ENCODE measurements at regions not wholly inside any gene's neighbourhood (a gene's known extent, or its start where the extent isn't known, plus 50 kb on each side); places are given as distances from the start of the nearest gene placed in this dataset.

GRCh38 chr12:77608271-77608824 is 222.3 kb upstream of the NAV3 start:
- DNase-seq (peak in 2 of 3 donors; percentile 28 to 55), ATAC-seq (ENCODE audit: insufficient read depth, low FRiP score) (no peak)
- TF ChIP-seq CTCF (IDR thresholded peaks at IDR 0.05; ENCODE audit: control extremely low read depth, extremely low read depth): no peak

GRCh38 chr12:77606348-77606747 is 224.3 kb upstream of the NAV3 start:
- Histone ChIP-seq H3K27ac (ENCODE audit: low read depth in 1 of 2, low read length in 1 of 2) (no peak overlapping the region), H3K9me3 (ENCODE audit: control insufficient read depth in 4 of 4, insufficient read depth in 3 of 4, low read length in 3 of 4) (no peaks in the 10 kb centered on the region), H3K27me3 (ENCODE audit: control insufficient read depth in 3 of 3, insufficient read depth in 3 of 3, low read length in 2 of 3) (no peaks in the 10 kb centered on the region), H3K4me1 (ENCODE audit: control insufficient read depth in 5 of 5, insufficient read depth in 5 of 5, low read length in 5 of 5) (peaks cover 0 to 25% (median 0%) of the 10 kb centered on the region in 5 donors), H3K9ac (ENCODE audit: insufficient read depth in 1 of 2, low read length in 2 of 2) (no peak overlapping the region), H3K36me3 (ENCODE audit: control insufficient read depth in 4 of 4, insufficient read depth in 4 of 4, low read length in 4 of 4) (no peaks in the 10 kb centered on the region), H3K4me3 (no peak overlapping the region)
- no peak for TF ChIP-seq CTCF (IDR thresholded peaks at IDR 0.05; ENCODE audit: control extremely low read depth, extremely low read depth)
- no peak for DNase-seq
- no peak for ATAC-seq (ENCODE audit: insufficient read depth, low FRiP score)

More at GRCh38 chr12:77608271-77608824, 222.3 kb upstream of the NAV3 start:
- Histone ChIP-seq H3K4me1 (ENCODE audit: control insufficient read depth in 5 of 5, insufficient read depth in 5 of 5, low read length in 5 of 5) (peaks cover 0 to 25% (median 0%) of the 10 kb centered on the region in 5 donors), H3K27me3 (ENCODE audit: control insufficient read depth in 3 of 3, insufficient read depth in 3 of 3, low read length in 2 of 3) (no peaks in the 10 kb centered on the region), H3K9me3 (ENCODE audit: control insufficient read depth in 4 of 4, insufficient read depth in 3 of 4, low read length in 3 of 4) (no peaks in the 10 kb centered on the region), H3K36me3 (ENCODE audit: control insufficient read depth in 4 of 4, insufficient read depth in 4 of 4, low read length in 4 of 4) (no peaks in the 10 kb centered on the region), H3K4me3 (no peak overlapping the region), H3K27ac (ENCODE audit: low read depth in 1 of 2, low read length in 1 of 2) (no peak overlapping the region), H3K9ac (ENCODE audit: insufficient read depth in 1 of 2, low read length in 2 of 2) (no peak overlapping the region)

GRCh38 chr12:77603946-77604345 is 226.7 kb upstream of the NAV3 start:
- Histone ChIP-seq H3K4me1 (ENCODE audit: control insufficient read depth in 5 of 5, insufficient read depth in 5 of 5, low read length in 5 of 5) (peaks cover 0 to 9% (median 0%) of the 10 kb centered on the region in 5 donors), H3K27ac (ENCODE audit: low read depth in 1 of 2, low read length in 1 of 2) (no peak overlapping the region), H3K36me3 (ENCODE audit: control insufficient read depth in 4 of 4, insufficient read depth in 4 of 4, low read length in 4 of 4) (no peaks in the 10 kb centered on the region), H3K9me3 (ENCODE audit: control insufficient read depth in 4 of 4, insufficient read depth in 3 of 4, low read length in 3 of 4) (no peaks in the 10 kb centered on the region), H3K27me3 (ENCODE audit: control insufficient read depth in 3 of 3, insufficient read depth in 3 of 3, low read length in 2 of 3) (no peaks in the 10 kb centered on the region), H3K4me3 (no peak overlapping the region), H3K9ac (ENCODE audit: insufficient read depth in 1 of 2, low read length in 2 of 2) (no peak overlapping the region)
- no peak for TF ChIP-seq CTCF (IDR thresholded peaks at IDR 0.05; ENCODE audit: control extremely low read depth, extremely low read depth)
- ATAC-seq (ENCODE audit: insufficient read depth, low FRiP score) (no peak), DNase-seq (no peak)

GRCh38 chr12:77601069-77601468 is 229.6 kb upstream of the NAV3 start:
- DNase-seq: no peak
- 87 to 88% methylated on average over 2 of the region's 2 CpGs for WGBS, 2 donors

More at GRCh38 chr12:77601069-77601468, 229.6 kb upstream of the NAV3 start:
- Histone ChIP-seq H3K9me3 (ENCODE audit: control insufficient read depth in 4 of 4, insufficient read depth in 3 of 4, low read length in 3 of 4) (no peaks in the 10 kb centered on the region), H3K36me3 (ENCODE audit: control insufficient read depth in 4 of 4, insufficient read depth in 4 of 4, low read length in 4 of 4) (no peaks in the 10 kb centered on the region), H3K4me1 (ENCODE audit: control insufficient read depth in 5 of 5, insufficient read depth in 5 of 5, low read length in 5 of 5) (no peaks in the 10 kb centered on the region), H3K9ac (ENCODE audit: insufficient read depth in 1 of 2, low read length in 2 of 2) (no peak overlapping the region), H3K27ac (ENCODE audit: low read depth in 1 of 2, low read length in 1 of 2) (no peak overlapping the region), H3K4me3 (no peak overlapping the region), H3K27me3 (ENCODE audit: control insufficient read depth in 3 of 3, insufficient read depth in 3 of 3, low read length in 2 of 3) (no peaks in the 10 kb centered on the region)
- ATAC-seq (ENCODE audit: insufficient read depth, low FRiP score): no peak
- no peak for TF ChIP-seq CTCF (IDR thresholded peaks at IDR 0.05; ENCODE audit: control extremely low read depth, extremely low read depth)

Measured in lung (tissue), 11 donors.